Effector memory CD8-positive, alpha-beta T cell (primary cell): ENCODE measurements at regions not wholly inside any gene's neighbourhood (a gene's known extent, or its start where the extent isn't known, plus 50 kb on each side); places are given as distances from the start of the nearest gene placed in this dataset.
"Not testable (repeated sequence)": the region's sequence is repeated elsewhere in the genome, so short reads cannot be mapped to it uniquely, and the experiment has no call there.

Experiments used
- ATAC-seq: fragments of 150-1000 bp; cut with Tn5 transposase; replicated peaks from 2 replicates; pipeline ENCODE4 v1.10.0; 2021; ENCODE audit warnings: mild to moderate bottlenecking, moderate library complexity
- DNase-seq, 3 experiments: peaks; one replicate each; pipeline ENCODE4 v3.0.0; 2021
- H3K27ac Mint-ChIP-seq, 2 donors: one replicate each; pipeline ENCODE4 v1.8.0; 2022; ENCODE audit warnings: mild to moderate bottlenecking in 2 of 2, mixed read lengths in 2 of 2, moderate library complexity in 2 of 2
- H3K27me3 Mint-ChIP-seq, 2 donors: one replicate each; pipeline ENCODE4 v1.8.0; 2022; ENCODE audit warnings: mixed read lengths in 2 of 2
- H3K36me3 Mint-ChIP-seq: one replicate; pipeline ENCODE4 v1.8.0; 2022; ENCODE audit warnings: mild to moderate bottlenecking, moderate library complexity, mixed read lengths; ENCODE audit not compliant: insufficient read depth
- H3K4me1 Mint-ChIP-seq, 2 donors: one replicate each; pipeline ENCODE4 v1.8.0; 2022; ENCODE audit warnings: low read depth in 2 of 2, mixed read lengths in 2 of 2
- H3K4me3 Mint-ChIP-seq, 2 donors: one replicate each; pipeline ENCODE4 v1.8.0; 2022; ENCODE audit warnings: mild to moderate bottlenecking in 2 of 2, mixed read lengths in 2 of 2, moderate library complexity in 2 of 2
- H3K9me3 Mint-ChIP-seq, 2 donors: one replicate each; pipeline ENCODE4 v1.8.0; 2022; ENCODE audit warnings: mixed read lengths in 2 of 2

- Mint-ChIP-seq H3K4me3 (no peak overlapping the region), H3K9me3 (peaks cover 0 to 5% of the 10 kb centered on the region in 2 donors), H3K4me1 (no peaks in the 10 kb centered on the region), H3K36me3 (no peaks in the 10 kb centered on the region), H3K27ac (no peak overlapping the region), H3K27me3 (no peaks in the 10 kb centered on the region)
- DNase-seq (no peak), ATAC-seq (no peak)
Measured at GRCh38 chr7:114310345-114311110, 104.1 kb upstream of the FOXP2 start.

DNA sequence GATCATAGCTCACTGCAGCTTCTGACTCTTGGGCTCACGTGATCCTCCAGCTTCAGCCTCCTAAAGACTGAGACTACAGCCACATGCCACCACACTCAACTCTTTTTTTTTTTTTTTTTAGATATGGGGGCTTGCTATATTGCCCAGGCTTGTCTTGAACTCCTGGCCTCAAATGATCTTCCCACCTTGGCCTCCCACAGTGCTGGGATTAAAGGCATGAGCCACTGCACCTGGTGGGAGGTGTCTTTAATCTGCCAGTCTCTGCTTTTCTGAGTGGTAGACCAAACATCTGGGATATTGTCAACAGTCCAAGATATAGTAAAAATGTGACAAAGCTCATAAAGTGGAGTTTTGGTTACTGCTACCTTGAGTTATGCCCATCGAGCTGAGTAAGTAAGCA lies 104.9 kb upstream of the FOXP2 start:
- H3K4me3 Mint-ChIP-seq = no peak overlapping the region

DNA sequence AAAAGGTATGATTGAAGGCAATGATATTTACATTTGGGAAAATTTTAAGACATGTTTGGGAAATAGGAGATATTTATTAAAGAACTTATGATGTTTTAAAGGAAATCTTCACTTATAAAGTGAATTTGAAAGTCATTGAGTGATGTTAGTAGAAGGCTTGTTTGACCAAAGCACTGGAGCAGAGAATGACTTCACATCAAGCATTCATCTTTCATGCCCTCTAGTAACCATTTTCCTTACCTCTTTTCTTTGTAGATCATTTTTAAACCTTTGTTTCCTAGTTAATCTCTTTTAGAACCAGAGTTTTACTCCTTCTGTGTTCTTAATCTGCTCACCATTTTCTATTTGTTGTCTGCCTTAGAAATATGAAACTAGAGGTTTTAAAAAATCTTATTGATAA lies 111.3 kb upstream of the FOXP2 start:
- Mint-ChIP-seq H3K9me3 (no peaks in the 10 kb centered on the region), H3K27me3 (no peaks in the 10 kb centered on the region), H3K36me3 (no peaks in the 10 kb centered on the region), H3K4me3 (no peak overlapping the region), H3K27ac (no peak overlapping the region), H3K4me1 (no peaks in the 10 kb centered on the region)
- DNase-seq (no peak), ATAC-seq (no peak)

More for the DNA sequence above, 104.9 kb upstream of the FOXP2 start:
- H3K36me3 Mint-ChIP-seq = no peaks in the 10 kb centered on the region
- ATAC-seq (no peak), DNase-seq (no peak)
- peaks cover 0 to 5% of the 10 kb centered on the region in 2 donors for H3K9me3 Mint-ChIP-seq
- H3K4me1 Mint-ChIP-seq = no peaks in the 10 kb centered on the region
- H3K27me3 Mint-ChIP-seq = no peaks in the 10 kb centered on the region
- H3K27ac Mint-ChIP-seq = no peak overlapping the region

DNA sequence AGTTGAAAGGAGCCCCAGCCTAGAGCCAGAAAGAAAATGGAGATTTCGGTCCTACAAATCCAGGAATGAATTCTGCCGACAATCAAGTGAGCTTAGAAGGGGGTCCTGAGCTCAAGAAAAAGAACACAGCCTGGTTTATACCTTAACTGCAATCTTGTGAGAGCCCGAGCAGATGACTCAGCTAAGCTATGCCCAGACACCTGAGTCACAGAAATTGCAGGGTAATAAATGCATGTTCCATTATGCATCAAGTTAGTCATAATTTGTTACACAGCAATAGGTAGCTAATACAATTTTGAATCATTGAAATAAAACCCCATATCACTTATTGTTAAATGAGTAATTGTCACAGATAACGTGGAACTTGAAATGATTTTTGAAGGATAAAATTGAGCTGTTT lies 111.8 kb upstream of the FOXP2 start:
- no peaks in the 10 kb centered on the region for H3K9me3 Mint-ChIP-seq
- DNase-seq = no peak
- ATAC-seq = no peak
- H3K27ac Mint-ChIP-seq = no peak overlapping the region
- H3K4me1 Mint-ChIP-seq = no peaks in the 10 kb centered on the region
- H3K36me3 Mint-ChIP-seq = no peaks in the 10 kb centered on the region
- no peaks in the 10 kb centered on the region for H3K27me3 Mint-ChIP-seq
- H3K4me3 Mint-ChIP-seq = no peak overlapping the region

GRCh38 chr7:114298011-114298410 lies 116.6 kb upstream of the FOXP2 start:
- Mint-ChIP-seq H3K4me1 (no peaks in the 10 kb centered on the region), H3K27me3 (no peaks in the 10 kb centered on the region), H3K27ac (no peak overlapping the region), H3K36me3 (no peaks in the 10 kb centered on the region), H3K4me3 (no peak overlapping the region), H3K9me3 (no peaks in the 10 kb centered on the region)
- DNase-seq (no peak), ATAC-seq (no peak)

- DNase-seq = no peak
- H3K4me1 Mint-ChIP-seq = no peaks in the 10 kb centered on the region
- no peak overlapping the region for H3K27ac Mint-ChIP-seq
- H3K4me3 Mint-ChIP-seq = no peak overlapping the region
- no peaks in the 10 kb centered on the region for H3K36me3 Mint-ChIP-seq
- H3K9me3 Mint-ChIP-seq = no peaks in the 10 kb centered on the region
- ATAC-seq = no peak
- no peaks in the 10 kb centered on the region for H3K27me3 Mint-ChIP-seq
Measured at GRCh38 chr7:114297121-114297520, 117.5 kb upstream of the FOXP2 start.

DNA sequence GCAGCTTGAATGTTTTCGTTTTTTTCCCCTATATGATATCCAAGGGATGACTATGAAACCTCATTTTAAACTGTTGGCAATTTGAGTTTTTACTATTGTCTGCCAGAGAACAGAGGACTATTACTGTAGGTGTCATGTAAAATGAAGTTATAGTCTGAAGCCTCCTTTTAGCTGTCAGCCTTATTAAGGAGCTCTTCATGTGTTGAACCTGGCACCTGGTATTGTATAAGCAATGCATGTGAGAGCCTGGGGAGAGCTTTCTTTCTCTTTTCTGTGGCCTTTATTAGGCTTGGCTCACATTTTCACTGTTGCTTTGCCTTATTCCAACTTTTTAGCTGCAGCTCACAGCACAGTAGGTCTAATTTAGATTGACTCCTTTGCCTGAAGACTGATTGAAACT lies 119.1 kb upstream of the FOXP2 start:
- H3K36me3 Mint-ChIP-seq = no peaks in the 10 kb centered on the region
- no peaks in the 10 kb centered on the region for H3K27me3 Mint-ChIP-seq
- no peaks in the 10 kb centered on the region for H3K9me3 Mint-ChIP-seq
- ATAC-seq = no peak
- H3K4me3 Mint-ChIP-seq = no peak overlapping the region
- H3K4me1 Mint-ChIP-seq = no peaks in the 10 kb centered on the region
- DNase-seq = no peak
- H3K27ac Mint-ChIP-seq = no peak overlapping the region

DNA sequence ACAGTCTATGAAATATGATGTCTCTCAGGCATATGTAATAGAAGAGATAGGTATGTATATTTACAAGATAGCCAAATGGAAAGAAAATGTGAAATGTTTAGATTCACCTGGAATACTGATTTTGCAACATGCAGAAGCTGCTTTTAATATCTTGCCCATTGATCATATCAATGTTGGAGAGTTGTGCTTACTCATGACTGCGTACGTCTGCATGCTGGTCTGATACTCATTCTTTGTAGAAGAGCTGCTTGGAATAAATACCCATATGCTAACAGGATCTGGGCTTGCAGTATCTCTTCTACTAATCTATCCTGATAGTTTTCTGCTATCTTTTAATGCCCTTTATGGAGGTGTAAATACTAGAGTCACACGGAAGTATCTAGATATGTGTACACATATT lies 120.6 kb upstream of the FOXP2 start:
- H3K9me3 Mint-ChIP-seq = no peaks in the 10 kb centered on the region
- no peaks in the 10 kb centered on the region for H3K36me3 Mint-ChIP-seq
- no peak for ATAC-seq
- DNase-seq = no peak
- H3K27me3 Mint-ChIP-seq = no peaks in the 10 kb centered on the region
- no peaks in the 10 kb centered on the region for H3K4me1 Mint-ChIP-seq
- no peak overlapping the region for H3K4me3 Mint-ChIP-seq
- no peak overlapping the region for H3K27ac Mint-ChIP-seq

DNA sequence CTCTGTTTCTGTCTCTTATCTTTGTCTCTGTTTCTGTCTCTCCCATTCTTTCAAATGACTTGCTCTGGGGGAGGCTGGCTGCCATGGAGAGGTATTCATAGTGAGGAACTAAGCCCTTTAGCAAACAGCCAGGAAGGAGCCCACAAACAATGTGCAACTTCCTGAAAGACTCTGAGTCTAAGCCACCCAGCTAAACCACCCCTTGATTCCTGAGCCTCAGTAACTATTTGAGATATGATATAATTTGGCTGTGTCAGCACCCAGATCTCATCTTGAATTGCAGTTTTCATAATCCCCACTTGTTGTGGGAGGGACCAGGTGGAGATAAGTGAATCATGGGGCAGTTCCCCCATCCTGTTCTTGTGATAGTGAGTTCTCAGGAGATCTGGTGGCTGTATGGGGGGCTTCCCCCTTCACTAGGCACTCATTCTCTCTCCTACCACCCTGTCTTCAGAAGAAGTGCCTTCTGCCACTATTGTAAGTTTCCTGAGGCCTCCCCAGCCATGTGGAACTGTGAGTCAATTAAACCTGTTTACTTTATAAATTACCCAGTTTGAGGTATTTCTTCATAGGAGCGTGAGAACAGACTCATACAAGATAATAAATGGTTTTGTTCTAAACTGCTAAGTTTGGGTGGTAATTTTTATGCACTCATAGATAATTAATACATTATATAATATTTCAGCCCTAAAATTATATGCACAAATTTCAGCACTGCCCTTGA lies 121.2 kb upstream of the FOXP2 start:
- DNase-seq (no peak), ATAC-seq (no peak)
- Mint-ChIP-seq H3K9me3 (no peaks in the 10 kb centered on the region), H3K27ac (no peak overlapping the region), H3K4me1 (no peaks in the 10 kb centered on the region), H3K27me3 (no peaks in the 10 kb centered on the region), H3K4me3 (no peak overlapping the region), H3K36me3 (no peaks in the 10 kb centered on the region)

DNA sequence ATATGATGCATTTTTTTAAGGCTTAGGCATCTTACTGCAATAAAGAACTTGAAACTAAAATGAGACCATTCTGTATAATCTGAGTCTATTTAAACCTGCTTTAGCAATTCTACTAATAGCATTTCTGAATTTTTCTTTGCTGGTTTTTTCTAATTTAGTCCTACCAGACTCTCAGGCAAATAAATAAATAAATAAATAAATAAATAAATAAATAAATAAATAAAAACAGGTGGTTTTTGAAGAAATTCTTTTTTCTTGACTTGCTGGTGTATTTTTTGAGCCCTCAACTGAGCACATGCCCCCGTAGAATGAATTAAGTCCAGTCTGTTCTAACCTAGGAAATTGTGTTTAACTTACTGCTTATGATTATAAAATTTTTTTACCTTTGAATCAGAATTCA lies 134.7 kb upstream of the FOXP2 start:
- Mint-ChIP-seq H3K4me1 (no peaks in the 10 kb centered on the region), H3K27ac (no peak overlapping the region), H3K36me3 (no peaks in the 10 kb centered on the region), H3K4me3 (no peak overlapping the region), H3K9me3 (peaks cover 0 to 3% of the 10 kb centered on the region in 2 donors), H3K27me3 (no peaks in the 10 kb centered on the region)
- DNase-seq (no peak), ATAC-seq (no peak)

- Mint-ChIP-seq H3K4me3 (no peak overlapping the region), H3K9me3 (peaks cover 0 to 2% of the 10 kb centered on the region in 2 donors), H3K36me3 (no peaks in the 10 kb centered on the region), H3K4me1 (no peaks in the 10 kb centered on the region), H3K27ac (no peak overlapping the region), H3K27me3 (no peaks in the 10 kb centered on the region)
- ATAC-seq = no peak
- no peak for DNase-seq
Measured at GRCh38 chr7:114273218-114273617, 141.4 kb upstream of the FOXP2 start.

DNA sequence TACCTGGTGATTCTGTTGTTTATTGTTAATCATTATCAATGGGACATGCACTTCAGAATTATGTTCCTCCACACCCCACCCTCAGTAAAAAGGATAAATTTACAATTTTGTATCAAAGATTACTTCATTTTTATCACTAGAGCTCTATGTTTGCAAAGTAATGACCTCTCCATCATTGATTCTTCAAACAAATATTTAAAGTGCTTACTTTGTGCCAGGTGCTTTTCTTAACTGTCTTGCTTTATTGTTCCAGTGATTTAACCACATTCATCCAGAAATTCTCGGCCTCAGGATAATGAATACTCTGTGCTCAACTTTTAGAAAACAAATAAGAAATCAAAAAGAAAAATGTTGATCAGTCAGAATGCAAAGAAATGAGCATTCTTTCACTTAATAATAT lies 144.9 kb upstream of the FOXP2 start:
- Mint-ChIP-seq H3K36me3 (no peaks in the 10 kb centered on the region), H3K4me1 (no peaks in the 10 kb centered on the region), H3K27me3 (no peaks in the 10 kb centered on the region), H3K4me3 (no peak overlapping the region), H3K9me3 (no peaks in the 10 kb centered on the region), H3K27ac (no peak overlapping the region)
- ATAC-seq (no peak), DNase-seq (no peak)

GRCh38 chr7:114267550-114267949 lies 147.1 kb upstream of the FOXP2 start:
- not testable (repeated sequence) for H3K27me3 Mint-ChIP-seq, DNase-seq, H3K4me1 Mint-ChIP-seq, H3K9me3 Mint-ChIP-seq, H3K36me3 Mint-ChIP-seq, H3K27ac Mint-ChIP-seq, ATAC-seq, H3K4me3 Mint-ChIP-seq

DNA sequence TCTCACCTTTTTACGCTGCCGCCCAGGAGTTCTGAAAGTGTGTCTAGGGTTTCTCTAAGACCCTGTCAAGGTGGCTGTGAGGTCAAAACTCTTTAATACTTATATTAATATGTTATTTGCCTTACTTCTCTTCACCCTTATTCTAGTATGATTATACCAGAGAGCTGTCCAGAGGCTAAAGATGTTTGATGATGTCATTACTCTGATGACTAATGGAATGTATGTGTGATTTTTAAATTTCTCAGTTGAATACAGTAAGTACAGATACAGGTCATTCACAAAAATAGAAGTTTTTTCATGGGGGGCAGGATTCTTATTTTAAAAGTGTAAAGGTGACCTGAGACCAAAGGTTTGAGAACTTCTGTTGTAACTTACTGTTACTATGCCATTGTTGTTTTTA lies 150.6 kb upstream of the FOXP2 start:
- Mint-ChIP-seq H3K27me3 (no peaks in the 10 kb centered on the region), H3K4me1 (no peaks in the 10 kb centered on the region), H3K27ac (no peak overlapping the region), H3K4me3 (no peak overlapping the region), H3K36me3 (no peaks in the 10 kb centered on the region), H3K9me3 (peaks cover 0 to 2% of the 10 kb centered on the region in 2 donors)
- DNase-seq (no peak), ATAC-seq (no peak)
